8988T (cell line): ENCODE measurements at regions not wholly inside any gene's neighbourhood (a gene's known extent, or its start where the extent isn't known, plus 50 kb on each side); places are given as distances from the start of the nearest gene placed in this dataset.
A peak's percentile ranks its signal among the peaks of the same experiment; 100 is the strongest.

ENCODE experiments used
- DNase-seq: peaks from one replicate; pipeline ENCODE4 v3.0.0; 2011

- DNase-seq, result no peak
These were observed 316.3 kb downstream of the SLC6A15 start for GRCh38 chr12:84596266-84596665.

- DNase-seq, result no peak
These were observed 318.4 kb downstream of the SLC6A15 start for GRCh38 chr12:84594157-84594556.

GRCh38 chr12:84585776-84586395 lies 326.7 kb downstream of the SLC6A15 start:
- no peak for DNase-seq

GRCh38 chr12:84572196-84572595 lies 340.4 kb downstream of the SLC6A15 start:
- DNase-seq, result no peak

GRCh38 chr12:84562331-84562730 lies 350.3 kb downstream of the SLC6A15 start:
- no peak for DNase-seq

GRCh38 chr12:84561351-84561750 lies 351.2 kb downstream of the SLC6A15 start:
- DNase-seq, result no peak

- DNase-seq, result no peak
These were observed 358.3 kb downstream of the SLC6A15 start for GRCh38 chr12:84554199-84554723.

- no peak for DNase-seq
These were observed 359.1 kb downstream of the SLC6A15 start for GRCh38 chr12:84553331-84554117.

- DNase-seq, result no peak
These were observed 361.2 kb downstream of the SLC6A15 start for GRCh38 chr12:84551373-84551772.

- DNase-seq, result no peak
These were observed 362.1 kb downstream of the SLC6A15 start for GRCh38 chr12:84550518-84550917.

GRCh38 chr12:84542289-84542688 lies 370.3 kb downstream of the SLC6A15 start:
- DNase-seq, result no peak

GRCh38 chr12:84537666-84538065 lies 374.9 kb downstream of the SLC6A15 start:
- no peak for DNase-seq

GRCh38 chr12:84512751-84513150 lies 399.8 kb downstream of the SLC6A15 start:
- no peak for DNase-seq

- no peak for DNase-seq
These were observed 403.7 kb downstream of the SLC6A15 start for GRCh38 chr12:84508851-84509260.

- peak; percentile 15 for DNase-seq
These were observed 404.4 kb downstream of the SLC6A15 start for GRCh38 chr12:84507956-84508850.

- DNase-seq, result no peak
These were observed 406.3 kb downstream of the SLC6A15 start for GRCh38 chr12:84506282-84506681.

- peak; percentile 23 for DNase-seq
These were observed 409.5 kb downstream of the SLC6A15 start for GRCh38 chr12:84502907-84503787.

- no peak for DNase-seq
These were observed 410.3 kb downstream of the SLC6A15 start for GRCh38 chr12:84502180-84502860.

GRCh38 chr12:84497819-84498218 lies 414.8 kb downstream of the SLC6A15 start:
- DNase-seq, result no peak

- no peak for DNase-seq
These were observed 416.9 kb downstream of the SLC6A15 start for GRCh38 chr12:84495711-84496110.

GRCh38 chr12:84492351-84492883 lies 420.2 kb downstream of the SLC6A15 start:
- DNase-seq, result no peak
